ENCODE measurements at regions not wholly inside any gene's neighbourhood (a gene's known extent, or its start where the extent isn't known, plus 50 kb on each side); places are given as distances from the start of the nearest gene placed in this dataset.

DNA sequence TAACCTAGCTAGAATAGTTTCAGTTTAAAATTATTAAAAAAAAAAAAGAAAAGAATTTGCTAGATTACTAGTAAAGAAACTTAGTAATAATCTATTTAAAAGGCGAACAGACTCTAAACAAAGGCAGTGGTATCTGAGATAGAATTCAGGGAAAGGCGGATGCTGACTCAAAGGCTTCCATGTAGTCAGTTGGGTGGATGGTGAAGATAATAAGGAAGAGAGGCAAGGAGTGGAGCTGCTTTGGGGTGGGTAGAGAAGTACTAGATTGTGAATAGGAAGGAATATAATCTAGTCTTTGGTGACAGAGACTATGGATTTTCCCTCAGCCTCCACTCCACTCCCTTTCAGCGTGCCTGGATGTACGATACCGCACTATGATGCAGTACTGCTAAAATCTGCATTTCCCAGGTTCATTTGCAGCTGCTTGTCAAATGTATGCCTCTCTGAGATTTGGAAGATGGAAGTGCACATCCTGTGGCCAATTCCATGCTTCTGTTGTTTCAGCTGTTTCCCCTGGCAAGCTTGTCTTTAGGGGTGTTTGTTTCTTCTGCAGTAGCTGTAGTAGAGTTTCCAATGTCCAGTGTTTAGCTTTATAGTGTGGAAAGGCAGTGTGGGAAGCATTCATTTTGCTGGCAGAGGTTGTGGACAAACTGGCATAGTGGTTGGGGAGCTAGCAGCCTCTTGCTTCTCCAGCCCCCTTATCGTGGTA is 184.6 kb upstream of the NRIP1 start:
- Mint-ChIP-seq H3K9me3 (peaks cover 0 to 4% (median 0%) of the 10 kb centered on the region in 7 donors), H3K4me1 (peaks cover 20% of the 10 kb centered on the region), H3K36me3 (no peaks in the 10 kb centered on the region), H3K4me3 (no peak overlapping the region), H3K27me3 (ENCODE audit: low read depth in 3 of 3) (peaks cover 0 to 3% (median 0%) of the 10 kb centered on the region in 3 donors), H3K27ac (no peak overlapping the region)
- Histone ChIP-seq H3K4me1 (ENCODE audit: control insufficient read depth in 1 of 2, insufficient read depth in 2 of 2, low read length in 2 of 2) (peaks cover 12 to 14% of the 10 kb centered on the region in 2 donors), H3K27ac (ENCODE audit: low read depth in 1 of 2, low read length in 2 of 2) (no peak overlapping the region), H3K4me3 (replicated peaks in 1 of 3; ENCODE audit: low read depth in 2 of 3, low read length in 3 of 3) (no peak overlapping the region), H4K20me1 (ENCODE audit: insufficient read depth, low read length) (no peaks in the 10 kb centered on the region), H3K9me3 (replicated peaks in 1 of 2; ENCODE audit: control insufficient read depth in 1 of 2, insufficient read depth in 1 of 2, low read length in 2 of 2) (no peaks in the 10 kb centered on the region), H3K9ac (ENCODE audit: insufficient read depth, low read length, poor library complexity, severe bottlenecking) (no peak overlapping the region), H2AFZ (ENCODE audit: insufficient read depth, low read depth, low read length, poor library complexity, severe bottlenecking) (no peak overlapping the region), H3K27me3 (ENCODE audit: control insufficient read depth in 2 of 2, insufficient read depth in 2 of 2, low read length in 2 of 2) (no peaks in the 10 kb centered on the region), H3K36me3 (replicated peaks in 1 of 2; ENCODE audit: control insufficient read depth in 1 of 2, insufficient read depth in 2 of 2, low read length in 2 of 2) (no peaks in the 10 kb centered on the region), H3K79me2 (ENCODE audit: insufficient read depth, low read length) (no peaks in the 10 kb centered on the region), H3K4me2 (replicated peaks; ENCODE audit: extremely low read depth, low read length, poor library complexity, severe bottlenecking) (no peak overlapping the region)
- no peak for DNase-seq
- WGBS (ENCODE audit: insufficient coverage), result 91% methylated on average over 1 of the region's 6 CpGs
- intact Hi-C loops (cut with micrococcal nuclease), result loop anchor here in 1 of 2 donors (10.0 kb wide), 1 partner anchor 45 kb away; no protein-coding TSS in a partner anchor
- TF ChIP-seq, protein P1, sequence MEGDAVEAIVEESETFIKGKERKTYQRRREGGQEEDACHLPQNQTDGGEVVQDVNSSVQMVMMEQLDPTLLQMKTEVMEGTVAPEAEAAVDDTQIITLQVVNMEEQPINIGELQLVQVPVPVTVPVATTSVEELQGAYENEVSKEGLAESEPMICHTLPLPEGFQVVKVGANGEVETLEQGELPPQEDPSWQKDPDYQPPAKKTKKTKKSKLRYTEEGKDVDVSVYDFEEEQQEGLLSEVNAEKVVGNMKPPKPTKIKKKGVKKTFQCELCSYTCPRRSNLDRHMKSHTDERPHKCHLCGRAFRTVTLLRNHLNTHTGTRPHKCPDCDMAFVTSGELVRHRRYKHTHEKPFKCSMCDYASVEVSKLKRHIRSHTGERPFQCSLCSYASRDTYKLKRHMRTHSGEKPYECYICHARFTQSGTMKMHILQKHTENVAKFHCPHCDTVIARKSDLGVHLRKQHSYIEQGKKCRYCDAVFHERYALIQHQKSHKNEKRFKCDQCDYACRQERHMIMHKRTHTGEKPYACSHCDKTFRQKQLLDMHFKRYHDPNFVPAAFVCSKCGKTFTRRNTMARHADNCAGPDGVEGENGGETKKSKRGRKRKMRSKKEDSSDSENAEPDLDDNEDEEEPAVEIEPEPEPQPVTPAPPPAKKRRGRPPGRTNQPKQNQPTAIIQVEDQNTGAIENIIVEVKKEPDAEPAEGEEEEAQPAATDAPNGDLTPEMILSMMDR (IDR thresholded peaks at IDR 0.05), result no peak

DNA sequence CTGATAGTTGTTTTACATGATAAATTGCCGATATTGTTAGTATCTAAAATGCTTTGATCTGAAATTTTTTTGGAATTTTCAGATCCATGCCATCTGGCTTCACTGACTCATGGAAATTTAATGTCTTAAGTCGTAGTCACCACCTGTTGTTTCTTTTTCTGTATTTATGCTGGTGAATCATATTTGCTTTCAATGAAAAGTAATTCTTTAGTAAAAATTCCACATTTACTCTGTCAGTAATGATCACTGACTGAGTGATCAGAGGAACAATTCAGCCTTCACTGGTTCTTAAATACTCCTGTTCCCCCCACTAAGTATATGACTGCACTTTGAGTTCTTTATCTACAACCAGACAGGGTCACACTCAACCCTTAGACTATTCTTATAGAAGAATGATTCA is 185.6 kb upstream of the NRIP1 start:
- Histone ChIP-seq H3K36me3 (replicated peaks in 1 of 2; ENCODE audit: control insufficient read depth in 1 of 2, insufficient read depth in 2 of 2, low read length in 2 of 2) (no peaks in the 10 kb centered on the region), H4K20me1 (ENCODE audit: insufficient read depth, low read length) (no peaks in the 10 kb centered on the region), H3K27me3 (ENCODE audit: control insufficient read depth in 2 of 2, insufficient read depth in 2 of 2, low read length in 2 of 2) (no peaks in the 10 kb centered on the region), H3K4me1 (ENCODE audit: control insufficient read depth in 1 of 2, insufficient read depth in 2 of 2, low read length in 2 of 2) (peaks cover 14 to 16% of the 10 kb centered on the region in 2 donors), H3K9ac (ENCODE audit: insufficient read depth, low read length, poor library complexity, severe bottlenecking) (no peak overlapping the region), H3K79me2 (ENCODE audit: insufficient read depth, low read length) (no peaks in the 10 kb centered on the region), H3K9me3 (replicated peaks in 1 of 2; ENCODE audit: control insufficient read depth in 1 of 2, insufficient read depth in 1 of 2, low read length in 2 of 2) (no peaks in the 10 kb centered on the region), H3K4me3 (replicated peaks in 1 of 3; ENCODE audit: low read depth in 2 of 3, low read length in 3 of 3) (no peak overlapping the region), H3K27ac (ENCODE audit: low read depth in 1 of 2, low read length in 2 of 2) (no peak overlapping the region), H3K4me2 (replicated peaks; ENCODE audit: extremely low read depth, low read length, poor library complexity, severe bottlenecking) (no peak overlapping the region), H2AFZ (ENCODE audit: insufficient read depth, low read depth, low read length, poor library complexity, severe bottlenecking) (no peak overlapping the region)
- Mint-ChIP-seq H3K4me3 (no peak overlapping the region), H3K27me3 (ENCODE audit: low read depth in 3 of 3) (peaks cover 0 to 4% (median 0%) of the 10 kb centered on the region in 3 donors), H3K27ac (no peak overlapping the region), H3K36me3 (no peaks in the 10 kb centered on the region), H3K4me1 (peaks cover 21% of the 10 kb centered on the region), H3K9me3 (peaks cover 0 to 4% (median 0%) of the 10 kb centered on the region in 7 donors)
- whole genome bisulfite sequencing (ENCODE audit: insufficient coverage), result no CpG with 5 or more reads among the region's 2 CpGs
- TF ChIP-seq, protein P1 (IDR thresholded peaks at IDR 0.05), result no peak
- intact Hi-C loops (cut with micrococcal nuclease), result no loop called here
- no peak for DNase-seq

Data from CD14-positive monocyte (primary cell).